Fibroblast of skin of abdomen (primary cell): ENCODE measurements at regions not wholly inside any gene's neighbourhood (a gene's known extent, or its start where the extent isn't known, plus 50 kb on each side); places are given as distances from the start of the nearest gene placed in this dataset.

Experiments used
- DNase-seq: peaks from one replicate; pipeline ENCODE4 v3.0.0-alpha.2; 2013

- peak; percentile 96 for DNase-seq
These were observed 100.9 kb upstream of the ROPN1 start for GRCh38 chr3:124092811-124093210.

GRCh38 chr3:124094496-124094895, 102.6 kb upstream of the ROPN1 start:
- DNase-seq: no peak

GRCh38 chr3:124097362-124098131, 105.6 kb upstream of the ROPN1 start:
- peak; percentile 35 for DNase-seq

- no peak for DNase-seq
These were observed 109.7 kb upstream of the ROPN1 start for GRCh38 chr3:124101643-124102042.

GRCh38 chr3:124107104-124107890, 115.4 kb upstream of the ROPN1 start:
- peak; percentile 75 for DNase-seq

GRCh38 chr3:124108446-124108845, 116.5 kb upstream of the ROPN1 start:
- DNase-seq: no peak

GRCh38 chr3:124113485-124113884, 121.6 kb upstream of the ROPN1 start:
- DNase-seq: no peak

GRCh38 chr3:124115279-124115678, 123.4 kb upstream of the ROPN1 start:
- no peak for DNase-seq

GRCh38 chr3:124115956-124116355, 124.0 kb upstream of the ROPN1 start:
- no peak for DNase-seq

GRCh38 chr3:124116906-124117305, 125.0 kb upstream of the ROPN1 start:
- no peak for DNase-seq

GRCh38 chr3:124117486-124117885, 125.6 kb upstream of the ROPN1 start:
- peak; percentile 69 for DNase-seq

- DNase-seq: peak; percentile 60
These were observed 126.5 kb upstream of the ROPN1 start for GRCh38 chr3:124118397-124118796.

GRCh38 chr3:124119056-124119716, 127.3 kb upstream of the ROPN1 start:
- peak; percentile 95 for DNase-seq

- DNase-seq: no peak
These were observed 129.7 kb upstream of the ROPN1 start for GRCh38 chr3:124121379-124122312.

- DNase-seq: no peak
These were observed 133.4 kb upstream of the ROPN1 start for GRCh38 chr3:124125315-124125714.

GRCh38 chr3:124126436-124127023, 134.6 kb upstream of the ROPN1 start:
- DNase-seq: peak; percentile 63

- DNase-seq: no peak
These were observed 139.2 kb upstream of the ROPN1 start for GRCh38 chr3:124131158-124131557.

- DNase-seq: no peak
These were observed 139.7 kb upstream of the ROPN1 start for GRCh38 chr3:124131580-124131979.

- DNase-seq: peak; percentile 27
These were observed 140.9 kb upstream of the ROPN1 start for GRCh38 chr3:124132813-124133212.

- no peak for DNase-seq
These were observed 141.5 kb upstream of the ROPN1 start for GRCh38 chr3:124133366-124133940.

- DNase-seq: no peak
These were observed 145.3 kb upstream of the ROPN1 start for GRCh38 chr3:124137216-124137615.
